A172 (cell line): ENCODE measurements at regions not wholly inside any gene's neighbourhood (a gene's known extent, or its start where the extent isn't known, plus 50 kb on each side); places are given as distances from the start of the nearest gene placed in this dataset.

Experiments
- DNase-seq: peaks from one replicate; pipeline ENCODE4 v3.0.0-alpha.2; 2015; ENCODE audit warnings: low spot score

GRCh38 chr1:224565611-224566406 lies 50.3 kb upstream of the CNIH3 start:
- DNase-seq, result no peak
